ENCODE measurements at regions not wholly inside any gene's neighbourhood (a gene's known extent, or its start where the extent isn't known, plus 50 kb on each side); places are given as distances from the start of the nearest gene placed in this dataset.
A peak's percentile ranks its signal among the peaks of the same experiment; 100 is the strongest.
"Not testable (repeated sequence)": the region's sequence is repeated elsewhere in the genome, so short reads cannot be mapped to it uniquely, and the experiment has no call there.

GRCh38 chr7:27434756-27435400 lies 192.3 kb downstream of the EVX1 start:
- H3K36me3 ChIP-seq: no peaks in the 10 kb centered on the region
- H3K27me3 ChIP-seq: peaks cover 0 to 10% (median 0%) of the 10 kb centered on the region in 7 donors
- no peak for DNase-seq
- 74 to 77% methylated on average over 5 of the region's 5 CpGs for WGBS, 2 donors
- H3K4me3 ChIP-seq: no peak overlapping the region
- peak in 3 of 9 donors; percentile 9 to 16 (median 15) for TF ChIP-seq CTCF (IDR thresholded peaks at IDR 0.05)
- no peak overlapping the region for H3K27ac ChIP-seq
- ATAC-seq: no peak
- H3K9me3 ChIP-seq: no peaks in the 10 kb centered on the region
- H3K4me1 ChIP-seq: peaks cover 0 to under 1% (median 0%) of the 10 kb centered on the region in 9 donors
- intact Hi-C loops (cut with DNase I): no loop called here

GRCh38 chr7:27435461-27435860 lies 192.9 kb downstream of the EVX1 start:
- Histone ChIP-seq H3K27ac (no peak overlapping the region), H3K9me3 (no peaks in the 10 kb centered on the region), H3K27me3 (peaks cover 0 to 10% (median 0%) of the 10 kb centered on the region in 7 donors), H3K4me3 (no peak overlapping the region), H3K4me1 (no peaks in the 10 kb centered on the region), H3K36me3 (no peaks in the 10 kb centered on the region)
- intact Hi-C loops (cut with DNase I): no loop called here
- no peak for TF ChIP-seq CTCF (IDR thresholded peaks at IDR 0.05)
- WGBS, 2 donors: 40 to 63% methylated on average over 3 of the region's 3 CpGs
- ATAC-seq: no peak
- DNase-seq: no peak

GRCh38 chr7:27438881-27439589 lies 196.4 kb downstream of the EVX1 start:
- no peak for DNase-seq
- no peak overlapping the region for H3K27ac ChIP-seq
- no peaks in the 10 kb centered on the region for H3K9me3 ChIP-seq
- peaks cover 0 to 10% (median 0%) of the 10 kb centered on the region in 7 donors for H3K27me3 ChIP-seq
- 64 to 67% methylated on average over 6 of the region's 6 CpGs for WGBS, 2 donors
- no peaks in the 10 kb centered on the region for H3K36me3 ChIP-seq
- no peak for ATAC-seq
- H3K4me3 ChIP-seq: no peak overlapping the region
- intact Hi-C loops (cut with DNase I): no loop called here
- TF ChIP-seq CTCF (IDR thresholded peaks at IDR 0.05): no peak
- H3K4me1 ChIP-seq: no peaks in the 10 kb centered on the region

DNA sequence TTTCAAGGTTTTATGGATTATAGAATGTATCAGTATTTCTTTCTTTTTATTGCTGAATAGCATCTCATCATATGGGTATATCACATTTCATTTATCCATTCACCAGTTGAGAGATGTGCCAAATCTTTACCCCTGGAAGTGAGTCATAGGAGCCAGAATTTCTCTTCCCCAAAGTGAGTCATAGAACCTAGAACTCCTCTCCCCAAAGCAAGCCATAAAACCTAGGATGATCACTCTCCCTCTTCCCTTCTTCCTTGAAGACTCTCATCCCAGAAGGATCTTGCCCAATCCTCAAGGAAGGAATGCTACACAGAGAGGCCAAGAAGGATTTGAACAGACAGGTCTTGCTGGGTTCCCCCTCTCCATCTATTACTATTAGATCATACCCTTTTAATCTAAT lies 199.9 kb downstream of the EVX1 start:
- no peaks in the 10 kb centered on the region for H3K4me1 ChIP-seq
- no peak for TF ChIP-seq CTCF (IDR thresholded peaks at IDR 0.05)
- H3K36me3 ChIP-seq: no peaks in the 10 kb centered on the region
- ATAC-seq (no peak), DNase-seq (no peak)
- peaks cover 0 to 17% (median 0%) of the 10 kb centered on the region in 7 donors for H3K27me3 ChIP-seq
- H3K9me3 ChIP-seq: no peaks in the 10 kb centered on the region
- H3K27ac ChIP-seq: no peak overlapping the region
- no peak overlapping the region for H3K4me3 ChIP-seq
- intact Hi-C loops (cut with DNase I): no loop called here

GRCh38 chr7:27449046-27449445 lies 206.4 kb downstream of the EVX1 start:
- ATAC-seq; intact Hi-C loops (cut with DNase I): not testable (repeated sequence)

More at GRCh38 chr7:27449046-27449445, 206.4 kb downstream of the EVX1 start:
- WGBS, 2 donors: 31 to 39% methylated on average over 8 of the region's 8 CpGs
- not testable (repeated sequence) for H3K4me3 ChIP-seq, DNase-seq, H3K27ac ChIP-seq, H3K36me3 ChIP-seq, H3K4me1 ChIP-seq, H3K9me3 ChIP-seq
- H3K27me3 ChIP-seq: peaks cover 0 to 27% (median 14%) of the 10 kb centered on the region in 7 donors
